BLaER1 (cell line): ENCODE measurements at regions not wholly inside any gene's neighbourhood (a gene's known extent, or its start where the extent isn't known, plus 50 kb on each side); places are given as distances from the start of the nearest gene placed in this dataset.

Experiments used
- H3K27ac ChIP-seq: shearing (Covaris generic); formaldehyde crosslinking; 2 replicates; pipeline ENCODE4 v1.8.1; 2022
- H3K27me3 ChIP-seq: shearing (Covaris generic); formaldehyde crosslinking; 2 replicates; pipeline ENCODE4 v1.8.1; 2022
- H3K36me3 ChIP-seq: shearing (Covaris generic); formaldehyde crosslinking; 2 replicates; pipeline ENCODE4 v1.8.1; 2022
- H3K4me1 ChIP-seq: shearing (Covaris generic); formaldehyde crosslinking; 2 replicates; pipeline ENCODE4 v1.8.1; 2022
- H3K4me2 ChIP-seq: shearing (Covaris generic); formaldehyde crosslinking; 2 replicates; pipeline ENCODE4 v1.8.1; 2022
- H3K4me3 ChIP-seq: shearing (Covaris generic); formaldehyde crosslinking; 2 replicates; pipeline ENCODE4 v1.8.1; 2022
- H3K9ac ChIP-seq: shearing (Covaris generic); formaldehyde crosslinking; 2 replicates; pipeline ENCODE4 v1.8.1; 2022
- H3K9me3 ChIP-seq: shearing (Covaris generic); formaldehyde crosslinking; 2 replicates; pipeline ENCODE4 v1.8.1; 2022
- H4K20me1 ChIP-seq: shearing (Covaris generic); formaldehyde crosslinking; 2 replicates; pipeline ENCODE4 v1.8.1; 2022
- Cebpa-rat ChIP-seq: shearing (Covaris generic); IDR thresholded peaks from 2 replicates; pipeline ENCODE4 v1.8.1; 2022

- H3K36me3 ChIP-seq = no peaks in the 10 kb centered on the region
- no peaks in the 10 kb centered on the region for H3K9me3 ChIP-seq
- H3K27me3 ChIP-seq = no peaks in the 10 kb centered on the region
- no peaks in the 10 kb centered on the region for H4K20me1 ChIP-seq
- H3K27ac ChIP-seq = no peak overlapping the region
- no peak for TF ChIP-seq Cebpa-rat
- H3K4me2 ChIP-seq = no peak overlapping the region
- H3K4me1 ChIP-seq = no peaks in the 10 kb centered on the region
- H3K9ac ChIP-seq = no peak overlapping the region
- no peak overlapping the region for H3K4me3 ChIP-seq
Observed at GRCh38 chr2:167702227-167702626, 545.2 kb downstream of the STK39 start.

- H3K27ac ChIP-seq = no peak overlapping the region
- no peaks in the 10 kb centered on the region for H3K9me3 ChIP-seq
- no peak overlapping the region for H3K4me2 ChIP-seq
- no peaks in the 10 kb centered on the region for H3K36me3 ChIP-seq
- H3K9ac ChIP-seq = no peak overlapping the region
- no peak for TF ChIP-seq Cebpa-rat
- H3K4me3 ChIP-seq = no peak overlapping the region
- H3K27me3 ChIP-seq = no peaks in the 10 kb centered on the region
- no peaks in the 10 kb centered on the region for H4K20me1 ChIP-seq
- no peaks in the 10 kb centered on the region for H3K4me1 ChIP-seq
Observed at GRCh38 chr2:167701651-167702050, 545.7 kb downstream of the STK39 start.

- no peak overlapping the region for H3K27ac ChIP-seq
- no peak overlapping the region for H3K9ac ChIP-seq
- H4K20me1 ChIP-seq = no peaks in the 10 kb centered on the region
- no peaks in the 10 kb centered on the region for H3K27me3 ChIP-seq
- H3K4me2 ChIP-seq = no peak overlapping the region
- H3K4me1 ChIP-seq = no peaks in the 10 kb centered on the region
- H3K9me3 ChIP-seq = no peaks in the 10 kb centered on the region
- no peak for TF ChIP-seq Cebpa-rat
- no peaks in the 10 kb centered on the region for H3K36me3 ChIP-seq
- H3K4me3 ChIP-seq = no peak overlapping the region
Observed at GRCh38 chr2:167697948-167698347, 549.4 kb downstream of the STK39 start.

- H4K20me1 ChIP-seq = no peaks in the 10 kb centered on the region
- H3K36me3 ChIP-seq = no peaks in the 10 kb centered on the region
- no peaks in the 10 kb centered on the region for H3K27me3 ChIP-seq
- no peak overlapping the region for H3K4me2 ChIP-seq
- no peak overlapping the region for H3K4me3 ChIP-seq
- no peaks in the 10 kb centered on the region for H3K4me1 ChIP-seq
- H3K27ac ChIP-seq = no peak overlapping the region
- no peak overlapping the region for H3K9ac ChIP-seq
- no peaks in the 10 kb centered on the region for H3K9me3 ChIP-seq
- no peak for TF ChIP-seq Cebpa-rat
Observed at GRCh38 chr2:167697194-167697593, 550.2 kb downstream of the STK39 start.

- H3K36me3 ChIP-seq = no peaks in the 10 kb centered on the region
- H3K27me3 ChIP-seq = no peaks in the 10 kb centered on the region
- H3K9ac ChIP-seq = no peak overlapping the region
- H3K4me2 ChIP-seq = no peak overlapping the region
- H3K9me3 ChIP-seq = no peaks in the 10 kb centered on the region
- H4K20me1 ChIP-seq = no peaks in the 10 kb centered on the region
- no peaks in the 10 kb centered on the region for H3K4me1 ChIP-seq
- TF ChIP-seq Cebpa-rat = no peak
- H3K4me3 ChIP-seq = no peak overlapping the region
- H3K27ac ChIP-seq = no peak overlapping the region
Observed at GRCh38 chr2:167692936-167693335, 554.5 kb downstream of the STK39 start.

- Histone ChIP-seq H4K20me1 (no peaks in the 10 kb centered on the region), H3K9ac (no peak overlapping the region), H3K9me3 (no peaks in the 10 kb centered on the region), H3K27ac (no peak overlapping the region), H3K27me3 (no peaks in the 10 kb centered on the region), H3K4me2 (no peak overlapping the region), H3K4me3 (no peak overlapping the region), H3K4me1 (no peaks in the 10 kb centered on the region), H3K36me3 (no peaks in the 10 kb centered on the region)
- TF ChIP-seq Cebpa-rat = no peak
Observed at GRCh38 chr2:167692191-167692590, 555.2 kb downstream of the STK39 start.

GRCh38 chr2:167689444-167689843 is 558.0 kb downstream of the STK39 start:
- TF ChIP-seq Cebpa-rat = no peak
- Histone ChIP-seq H3K36me3 (no peaks in the 10 kb centered on the region), H3K4me3 (no peak overlapping the region), H3K9ac (no peak overlapping the region), H3K4me2 (no peak overlapping the region), H3K27ac (no peak overlapping the region), H3K9me3 (no peaks in the 10 kb centered on the region), H3K4me1 (no peaks in the 10 kb centered on the region), H3K27me3 (no peaks in the 10 kb centered on the region), H4K20me1 (no peaks in the 10 kb centered on the region)

- Histone ChIP-seq H4K20me1 (no peaks in the 10 kb centered on the region), H3K9me3 (no peaks in the 10 kb centered on the region), H3K9ac (no peak overlapping the region), H3K4me2 (no peak overlapping the region), H3K27ac (no peak overlapping the region), H3K27me3 (no peaks in the 10 kb centered on the region), H3K4me1 (no peaks in the 10 kb centered on the region), H3K36me3 (no peaks in the 10 kb centered on the region), H3K4me3 (no peak overlapping the region)
- TF ChIP-seq Cebpa-rat = no peak
Observed at GRCh38 chr2:167686691-167687090, 560.7 kb downstream of the STK39 start.

- Histone ChIP-seq H3K36me3 (no peaks in the 10 kb centered on the region), H3K9me3 (no peaks in the 10 kb centered on the region), H3K4me2 (no peak overlapping the region), H4K20me1 (no peaks in the 10 kb centered on the region), H3K4me3 (no peak overlapping the region), H3K27me3 (no peaks in the 10 kb centered on the region), H3K27ac (no peak overlapping the region), H3K9ac (no peak overlapping the region), H3K4me1 (no peaks in the 10 kb centered on the region)
- no peak for TF ChIP-seq Cebpa-rat
Observed at GRCh38 chr2:167681234-167682015, 566.0 kb downstream of the STK39 start.

GRCh38 chr2:167678158-167678557 is 569.2 kb downstream of the STK39 start:
- Histone ChIP-seq H3K4me1 (no peaks in the 10 kb centered on the region), H3K9me3 (no peaks in the 10 kb centered on the region), H3K4me2 (no peak overlapping the region), H3K9ac (no peak overlapping the region), H3K27me3 (no peaks in the 10 kb centered on the region), H3K27ac (no peak overlapping the region), H3K36me3 (no peaks in the 10 kb centered on the region), H4K20me1 (no peaks in the 10 kb centered on the region), H3K4me3 (no peak overlapping the region)
- TF ChIP-seq Cebpa-rat = no peak

GRCh38 chr2:167675906-167676305 is 571.5 kb downstream of the STK39 start:
- Histone ChIP-seq H3K4me2 (no peak overlapping the region), H3K4me3 (no peak overlapping the region), H3K27me3 (no peaks in the 10 kb centered on the region), H4K20me1 (no peaks in the 10 kb centered on the region), H3K36me3 (no peaks in the 10 kb centered on the region), H3K4me1 (no peaks in the 10 kb centered on the region), H3K9me3 (peaks cover 3% of the 10 kb centered on the region; the same call in 1 of the 2 replicates), H3K27ac (no peak overlapping the region), H3K9ac (no peak overlapping the region)
- TF ChIP-seq Cebpa-rat = no peak
